Ureter (tissue), 1 donor: ENCODE measurements at regions not wholly inside any gene's neighbourhood (a gene's known extent, or its start where the extent isn't known, plus 50 kb on each side); places are given as distances from the start of the nearest gene placed in this dataset.
"Not testable (repeated sequence)": the region's sequence is repeated elsewhere in the genome, so short reads cannot be mapped to it uniquely, and the experiment has no call there.

ENCODE experiments used
- DNase-seq: peaks from one replicate; pipeline ENCODE4 v3.0.0-alpha.2; 2020; ENCODE audit warnings: low spot score
- donor health status: DM: yes; HTN: yes; CAD: no.

GRCh38 chr12:87566918-87567317 lies 462.3 kb downstream of the C12orf50 start:
- DNase-seq, result not testable (repeated sequence)

DNA sequence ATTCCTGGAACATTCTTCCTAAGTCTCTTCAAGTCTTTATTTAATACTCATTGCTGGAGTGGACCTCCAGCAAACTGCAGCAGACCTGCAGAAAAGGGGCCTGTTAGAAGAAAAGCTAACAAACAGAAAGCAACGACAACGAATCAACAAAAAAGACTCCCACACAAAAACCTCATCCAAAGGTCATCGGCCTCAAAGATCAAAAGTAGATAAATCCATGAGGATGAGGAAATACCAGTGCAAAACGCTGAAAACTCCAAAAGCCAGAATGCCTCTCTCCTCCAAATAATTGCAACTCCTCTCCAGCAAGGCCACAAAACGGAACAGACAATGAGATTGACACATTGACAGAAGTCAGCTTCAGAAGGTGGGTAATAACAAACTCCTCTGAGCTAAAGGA lies 472.2 kb downstream of the C12orf50 start:
- DNase-seq, result no peak

- DNase-seq, result not testable (repeated sequence)
Observed at GRCh38 chr12:87531213-87531612, 498.0 kb downstream of the C12orf50 start.

DNA sequence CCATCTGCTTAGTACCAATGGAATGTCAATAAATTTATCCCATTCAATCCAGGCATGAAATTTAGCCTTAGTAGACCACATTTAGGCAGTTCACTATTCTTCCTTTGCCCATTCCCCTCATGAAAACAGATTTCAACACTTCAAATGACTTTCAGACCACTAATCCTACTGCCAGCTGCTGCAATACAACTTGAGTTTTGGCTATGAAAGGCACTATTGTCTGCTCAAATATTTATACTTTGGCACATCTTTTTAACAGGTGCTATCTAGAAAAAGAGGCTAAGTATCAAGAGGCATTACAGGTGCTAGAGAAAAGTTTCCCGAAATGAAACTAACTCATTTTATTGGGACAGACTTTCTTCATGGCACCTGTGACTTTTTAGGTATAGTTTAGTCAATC lies 499.8 kb downstream of the C12orf50 start:
- no peak for DNase-seq

- no peak for DNase-seq
Observed at GRCh38 chr12:87520968-87521367, 508.2 kb downstream of the C12orf50 start.

DNA sequence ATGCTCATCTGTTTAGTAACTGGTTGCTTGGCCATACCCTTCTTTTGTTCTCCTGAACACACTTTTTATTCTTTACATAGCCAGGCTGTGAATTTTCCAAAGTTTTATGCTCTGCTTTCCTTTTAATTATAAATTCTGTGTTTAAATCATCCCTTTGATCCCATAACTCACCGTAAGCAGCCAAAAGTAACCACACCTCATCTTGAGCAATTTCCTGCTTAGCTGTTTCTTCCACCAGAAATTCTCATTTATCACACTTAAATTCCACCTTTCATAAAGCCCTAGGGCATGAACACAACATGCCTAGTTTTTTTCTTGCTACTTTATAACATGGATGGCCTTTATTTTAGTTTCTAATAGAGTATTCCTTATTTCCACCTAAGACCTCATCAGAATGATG lies 510.7 kb downstream of the C12orf50 start:
- DNase-seq, result no peak

- no peak for DNase-seq
Observed at GRCh38 chr12:87518036-87518435, 511.2 kb downstream of the C12orf50 start.

DNA sequence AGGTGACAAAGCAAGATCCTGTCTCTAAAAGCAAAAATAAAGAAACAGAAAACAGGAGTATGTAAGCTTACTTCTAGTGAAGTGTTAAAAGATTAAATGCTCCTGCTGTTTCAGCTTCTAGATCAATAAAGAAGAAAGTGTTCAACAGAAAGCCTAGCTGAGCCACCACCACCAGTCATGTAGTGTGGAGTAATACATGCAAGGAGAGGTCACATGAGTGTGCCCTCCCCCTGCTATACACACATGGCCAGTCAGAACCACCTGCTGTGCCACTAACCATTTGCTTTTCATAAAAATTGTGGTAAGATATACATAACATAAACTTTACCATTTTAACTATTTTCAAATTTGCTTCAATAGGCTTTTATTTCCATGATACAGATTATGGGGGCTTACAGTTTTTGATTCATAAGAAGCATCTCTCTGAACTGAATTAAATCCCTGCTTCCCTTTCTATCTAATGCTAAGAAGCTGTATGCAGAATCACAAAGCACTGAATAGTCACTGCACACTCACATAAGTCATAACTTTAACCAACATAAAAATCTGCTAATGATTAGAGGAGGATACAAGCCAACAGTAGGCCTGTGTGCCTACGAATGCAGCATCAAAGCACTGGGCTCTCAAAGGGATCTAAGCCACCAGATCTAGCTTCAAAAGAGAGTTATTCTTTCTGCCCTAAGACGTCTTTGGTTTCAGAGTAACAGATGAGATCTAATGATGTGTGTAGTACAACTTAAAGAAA lies 515.5 kb downstream of the C12orf50 start:
- no peak for DNase-seq

DNA sequence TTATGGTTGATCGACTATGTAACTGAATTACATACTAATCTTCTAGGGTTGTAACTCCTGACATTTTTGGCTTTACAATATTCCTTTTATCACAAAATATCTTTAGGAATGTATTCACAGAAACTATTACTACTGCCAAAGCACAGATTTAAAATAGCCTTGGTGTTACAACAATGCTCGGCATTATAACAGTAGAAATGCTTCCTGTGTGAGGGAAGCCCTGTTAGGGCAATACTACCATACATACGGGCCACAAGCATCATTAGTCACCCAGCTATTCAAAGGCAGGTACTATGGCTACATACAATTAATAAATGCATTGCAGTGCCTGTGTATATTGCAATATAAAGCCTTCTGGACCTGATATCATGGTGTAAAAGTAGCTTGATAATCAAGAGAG lies 517.8 kb downstream of the C12orf50 start:
- DNase-seq, result no peak

DNA sequence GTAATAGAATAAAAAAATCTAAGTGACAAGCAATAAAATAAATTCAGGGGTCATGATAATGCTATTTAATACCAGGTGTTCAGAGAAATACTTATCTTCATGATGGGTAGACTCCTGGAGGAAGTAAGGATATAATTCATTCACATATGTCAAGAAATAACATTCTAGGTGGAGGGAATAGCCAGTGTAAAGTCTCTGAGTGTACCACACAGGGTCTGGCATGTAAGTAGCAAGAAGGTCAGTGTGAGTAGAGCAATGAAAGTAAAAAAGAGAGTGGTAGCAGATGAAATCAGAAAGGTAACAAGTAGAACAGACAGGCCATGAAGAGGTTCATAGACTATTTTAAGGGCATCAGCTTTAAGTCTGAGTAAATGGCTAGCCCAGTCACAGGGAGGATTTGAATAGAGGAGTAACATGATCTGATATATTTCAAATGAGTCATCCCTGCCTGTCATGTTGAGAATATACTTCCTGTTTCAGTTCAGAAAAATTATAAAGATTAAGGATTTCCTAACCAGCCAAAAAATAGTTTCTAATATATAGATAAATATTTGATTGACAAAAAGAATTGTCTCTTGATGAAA lies 519.9 kb downstream of the C12orf50 start:
- DNase-seq, result no peak

- DNase-seq, result no peak
Observed at GRCh38 chr12:87491598-87491997, 537.6 kb downstream of the C12orf50 start.

DNA sequence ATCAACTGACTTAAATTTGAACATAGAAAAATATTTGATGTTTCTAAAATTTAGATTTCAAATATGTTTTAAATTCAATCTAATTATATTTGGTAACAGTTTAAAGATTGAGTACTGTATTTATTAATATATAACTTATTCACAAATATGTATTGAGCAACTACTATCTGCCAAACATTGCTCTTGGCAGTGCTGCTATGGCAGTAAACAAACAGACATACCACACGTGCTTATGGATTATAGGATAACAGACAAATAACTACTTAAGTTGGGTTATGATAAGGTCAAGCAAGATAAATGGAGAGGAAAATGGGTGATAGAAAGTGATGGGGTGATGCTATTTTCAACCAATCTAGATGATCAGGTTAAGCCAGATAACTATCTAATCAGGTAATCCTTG lies 538.1 kb downstream of the C12orf50 start:
- no peak for DNase-seq

DNA sequence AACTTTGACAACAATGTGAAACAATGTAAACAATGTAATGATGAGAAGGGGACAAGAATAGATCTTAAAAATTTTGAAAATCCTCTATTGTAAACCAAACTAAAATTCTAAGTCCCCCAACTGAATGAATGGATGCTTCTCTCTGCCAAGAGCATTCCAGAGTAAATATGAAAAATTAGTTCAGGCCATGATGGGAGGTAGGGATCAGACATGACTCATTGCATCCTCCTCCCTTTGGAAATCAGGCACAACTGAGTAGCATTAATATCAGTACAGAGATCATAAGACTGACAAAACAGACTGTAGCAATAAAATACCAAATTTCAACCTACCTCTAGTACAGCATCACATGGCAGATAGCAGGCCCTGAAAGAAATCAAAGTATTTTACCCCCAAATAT lies 559.9 kb downstream of the C12orf50 start:
- no peak for DNase-seq

- DNase-seq, result no peak
Observed at GRCh38 chr12:87467936-87468335, 561.3 kb downstream of the C12orf50 start.

DNA sequence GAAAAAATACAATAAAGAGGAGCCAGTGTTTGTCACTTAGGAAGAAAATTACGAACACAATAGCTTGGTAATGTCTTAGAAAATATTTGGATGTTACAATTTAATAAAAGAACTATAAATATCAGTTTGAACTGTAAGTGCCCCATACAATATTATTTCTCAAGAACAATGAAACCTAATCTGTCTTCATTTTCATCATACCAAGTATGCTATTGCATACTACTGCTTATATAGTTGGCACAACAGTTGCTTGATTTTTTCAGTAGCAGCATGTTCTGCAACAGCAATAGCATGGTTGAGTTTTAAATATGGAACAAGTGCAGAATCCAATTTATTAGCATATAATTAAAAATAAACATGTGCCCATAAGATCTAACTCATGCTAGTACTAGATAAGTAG lies 564.6 kb downstream of the C12orf50 start:
- DNase-seq, result no peak

DNA sequence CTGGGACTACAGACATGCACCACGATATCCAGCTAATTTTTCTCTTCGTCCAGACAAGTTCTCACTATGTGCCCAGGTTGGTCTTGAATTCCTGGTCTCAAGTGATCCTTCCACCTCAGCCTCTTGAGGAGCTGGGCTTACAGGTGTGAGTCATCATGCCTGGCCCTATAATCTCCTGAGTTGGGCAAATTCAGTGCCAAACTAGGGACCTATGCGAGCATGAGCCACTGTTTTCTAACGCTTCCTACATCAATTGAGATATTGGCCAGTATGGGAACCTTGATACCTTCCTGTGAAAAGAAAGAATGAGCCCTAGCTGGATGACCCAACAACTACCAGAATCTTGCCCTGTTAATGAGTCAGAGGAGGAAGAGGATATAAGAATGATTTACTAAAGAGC lies 585.2 kb downstream of the C12orf50 start:
- no peak for DNase-seq

- no peak for DNase-seq
Observed at GRCh38 chr12:87441511-87441910, 587.7 kb downstream of the C12orf50 start.

GRCh38 chr12:87439990-87440827 lies 589.0 kb downstream of the C12orf50 start:
- peak; percentile 60 for DNase-seq

DNA sequence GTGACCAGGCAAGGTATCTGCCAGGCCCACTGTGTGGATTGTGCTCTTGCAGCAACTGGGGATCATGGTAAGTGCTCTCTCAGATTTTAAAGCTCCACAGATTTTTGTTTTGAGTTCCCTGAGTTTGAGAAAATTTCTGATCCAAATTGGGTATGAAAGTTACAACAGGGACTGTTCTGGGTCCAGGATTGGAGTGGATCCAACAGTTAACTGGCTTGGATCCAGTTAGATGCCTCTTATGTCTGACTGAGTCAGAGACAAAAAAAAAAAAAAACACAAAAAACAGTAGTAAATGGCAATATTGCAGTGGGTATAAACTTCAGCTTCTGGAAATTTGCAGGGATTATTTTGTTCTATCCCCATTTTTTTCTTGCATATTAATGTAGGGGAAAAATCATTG lies 598.8 kb downstream of the C12orf50 start:
- no peak for DNase-seq

GRCh38 chr12:87428701-87429277 lies 600.4 kb downstream of the C12orf50 start:
- DNase-seq, result no peak

- no peak for DNase-seq
Observed at GRCh38 chr12:87427770-87428169, 601.4 kb downstream of the C12orf50 start.

- DNase-seq, result no peak
Observed at GRCh38 chr12:87425942-87426554, 603.2 kb downstream of the C12orf50 start.
